ENCODE measurements at regions not wholly inside any gene's neighbourhood (a gene's known extent, or its start where the extent isn't known, plus 50 kb on each side); places are given as distances from the start of the nearest gene placed in this dataset.

- DNase-seq (ENCODE audit: low spot score), result peak; percentile 5
- no peaks in the 10 kb centered on the region for H3K27me3 ChIP-seq
- no peaks in the 10 kb centered on the region for H3K36me3 ChIP-seq (replicated peaks; ENCODE audit: insufficient read depth, low read depth)
- H4K20me1 ChIP-seq (ENCODE audit: insufficient read depth, poor library complexity, severe bottlenecking), result no peaks in the 10 kb centered on the region
- 60% methylated on average over 3 of the region's 3 CpGs for WGBS (ENCODE audit: low lambda C conversion rate, missing lambda C conversion rate)
- no peaks in the 10 kb centered on the region for H3K9me3 ChIP-seq (ENCODE audit: low read depth)
- no peaks in the 10 kb centered on the region for H3K9me2 ChIP-seq (replicated peaks; ENCODE audit: insufficient read depth)
- no peak for TF ChIP-seq EZH2phosphoT487 (IDR thresholded peaks at IDR 0.05; ENCODE audit: low read depth, severe bottlenecking, unreplicated experiment)
- TF ChIP-seq EZH2 (IDR thresholded peaks at IDR 0.05; ENCODE audit: borderline replicate concordance), result no peak
- TF ChIP-seq, protein P1, sequence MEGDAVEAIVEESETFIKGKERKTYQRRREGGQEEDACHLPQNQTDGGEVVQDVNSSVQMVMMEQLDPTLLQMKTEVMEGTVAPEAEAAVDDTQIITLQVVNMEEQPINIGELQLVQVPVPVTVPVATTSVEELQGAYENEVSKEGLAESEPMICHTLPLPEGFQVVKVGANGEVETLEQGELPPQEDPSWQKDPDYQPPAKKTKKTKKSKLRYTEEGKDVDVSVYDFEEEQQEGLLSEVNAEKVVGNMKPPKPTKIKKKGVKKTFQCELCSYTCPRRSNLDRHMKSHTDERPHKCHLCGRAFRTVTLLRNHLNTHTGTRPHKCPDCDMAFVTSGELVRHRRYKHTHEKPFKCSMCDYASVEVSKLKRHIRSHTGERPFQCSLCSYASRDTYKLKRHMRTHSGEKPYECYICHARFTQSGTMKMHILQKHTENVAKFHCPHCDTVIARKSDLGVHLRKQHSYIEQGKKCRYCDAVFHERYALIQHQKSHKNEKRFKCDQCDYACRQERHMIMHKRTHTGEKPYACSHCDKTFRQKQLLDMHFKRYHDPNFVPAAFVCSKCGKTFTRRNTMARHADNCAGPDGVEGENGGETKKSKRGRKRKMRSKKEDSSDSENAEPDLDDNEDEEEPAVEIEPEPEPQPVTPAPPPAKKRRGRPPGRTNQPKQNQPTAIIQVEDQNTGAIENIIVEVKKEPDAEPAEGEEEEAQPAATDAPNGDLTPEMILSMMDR (IDR thresholded peaks at IDR 0.05; ENCODE audit: poor library complexity), result no peak
- H3K27ac ChIP-seq, result no peak overlapping the region
- no peaks in the 10 kb centered on the region for H3K79me2 ChIP-seq
- no peak overlapping the region for H2AFZ ChIP-seq
- H3K4me1 ChIP-seq (ENCODE audit: insufficient read depth), result no peaks in the 10 kb centered on the region
- no peak overlapping the region for H3K4me2 ChIP-seq
- no peak overlapping the region for H3K4me3 ChIP-seq
Measured at GRCh38 chr13:58134012-58134411, 502.5 kb downstream of the PCDH17 start.

- H3K9me2 ChIP-seq (replicated peaks; ENCODE audit: insufficient read depth), result no peaks in the 10 kb centered on the region
- 96% methylated on average over 5 of the region's 5 CpGs for WGBS (ENCODE audit: low lambda C conversion rate, missing lambda C conversion rate)
- H3K27me3 ChIP-seq, result no peaks in the 10 kb centered on the region
- no peaks in the 10 kb centered on the region for H3K79me2 ChIP-seq
- H4K20me1 ChIP-seq (ENCODE audit: insufficient read depth, poor library complexity, severe bottlenecking), result no peaks in the 10 kb centered on the region
- H3K4me3 ChIP-seq, result no peak overlapping the region
- H3K27ac ChIP-seq, result no peak overlapping the region
- H2AFZ ChIP-seq, result no peak overlapping the region
- H3K9me3 ChIP-seq (ENCODE audit: low read depth), result no peaks in the 10 kb centered on the region
- DNase-seq (ENCODE audit: low spot score), result no peak
- no peaks in the 10 kb centered on the region for H3K36me3 ChIP-seq (replicated peaks; ENCODE audit: insufficient read depth, low read depth)
- TF ChIP-seq, protein P1 (IDR thresholded peaks at IDR 0.05; ENCODE audit: poor library complexity), result no peak
- TF ChIP-seq EZH2 (IDR thresholded peaks at IDR 0.05; ENCODE audit: borderline replicate concordance) (no peak), EZH2phosphoT487 (IDR thresholded peaks at IDR 0.05; ENCODE audit: low read depth, severe bottlenecking, unreplicated experiment) (no peak)
- H3K4me2 ChIP-seq, result no peak overlapping the region
- H3K4me1 ChIP-seq (ENCODE audit: insufficient read depth), result no peaks in the 10 kb centered on the region
Measured at GRCh38 chr13:58134525-58134924, 503.0 kb downstream of the PCDH17 start.

GRCh38 chr13:58142952-58143351 lies 511.4 kb downstream of the PCDH17 start:
- Histone ChIP-seq H3K4me1 (ENCODE audit: insufficient read depth) (no peaks in the 10 kb centered on the region), H4K20me1 (ENCODE audit: insufficient read depth, poor library complexity, severe bottlenecking) (no peaks in the 10 kb centered on the region), H3K4me3 (no peak overlapping the region), H3K27ac (no peak overlapping the region), H2AFZ (no peak overlapping the region), H3K9me2 (replicated peaks; ENCODE audit: insufficient read depth) (no peaks in the 10 kb centered on the region), H3K9me3 (ENCODE audit: low read depth) (no peaks in the 10 kb centered on the region), H3K36me3 (replicated peaks; ENCODE audit: insufficient read depth, low read depth) (no peaks in the 10 kb centered on the region), H3K27me3 (no peaks in the 10 kb centered on the region), H3K79me2 (no peaks in the 10 kb centered on the region), H3K4me2 (no peak overlapping the region)
- TF ChIP-seq, protein P1 (IDR thresholded peaks at IDR 0.05; ENCODE audit: poor library complexity), result no peak
- TF ChIP-seq EZH2phosphoT487 (IDR thresholded peaks at IDR 0.05; ENCODE audit: low read depth, severe bottlenecking, unreplicated experiment) (no peak), EZH2 (IDR thresholded peaks at IDR 0.05; ENCODE audit: borderline replicate concordance) (no peak)
- DNase-seq (ENCODE audit: low spot score), result no peak
- 94% methylated on average over 1 of the region's 1 CpG for WGBS (ENCODE audit: low lambda C conversion rate, missing lambda C conversion rate)

DNA sequence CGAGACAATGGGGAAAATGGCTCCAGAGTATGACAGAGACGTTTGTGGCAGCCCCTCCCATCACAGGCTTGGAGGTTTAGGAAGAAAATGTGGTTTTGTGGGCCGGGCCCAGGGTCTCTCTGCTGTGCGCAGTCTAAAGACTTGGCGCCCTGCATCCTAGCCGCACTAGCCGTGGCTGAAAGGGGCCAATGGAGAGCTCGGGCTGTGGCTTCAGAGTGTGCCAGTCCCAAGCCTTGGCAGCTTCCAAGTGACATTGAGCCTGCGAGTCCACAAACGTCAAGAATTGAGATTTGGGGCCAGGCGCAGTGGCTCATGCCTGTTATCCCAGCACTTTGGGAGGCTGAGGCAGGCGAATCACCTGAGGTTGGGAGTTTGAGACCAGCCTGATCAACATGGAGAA lies 513.1 kb downstream of the PCDH17 start:
- H3K27me3 ChIP-seq, result no peaks in the 10 kb centered on the region
- H3K9me2 ChIP-seq (replicated peaks; ENCODE audit: insufficient read depth), result no peaks in the 10 kb centered on the region
- no peak overlapping the region for H3K4me3 ChIP-seq
- no peak for DNase-seq (ENCODE audit: low spot score)
- H2AFZ ChIP-seq, result no peak overlapping the region
- H3K9me3 ChIP-seq (ENCODE audit: low read depth), result no peaks in the 10 kb centered on the region
- H3K36me3 ChIP-seq (replicated peaks; ENCODE audit: insufficient read depth, low read depth), result no peaks in the 10 kb centered on the region
- H3K79me2 ChIP-seq, result no peaks in the 10 kb centered on the region
- TF ChIP-seq, protein P1 (IDR thresholded peaks at IDR 0.05; ENCODE audit: poor library complexity), result no peak
- TF ChIP-seq EZH2phosphoT487 (IDR thresholded peaks at IDR 0.05; ENCODE audit: low read depth, severe bottlenecking, unreplicated experiment) (no peak), EZH2 (IDR thresholded peaks at IDR 0.05; ENCODE audit: borderline replicate concordance) (no peak)
- H3K27ac ChIP-seq, result no peak overlapping the region
- 94% methylated on average over 12 of the region's 12 CpGs for WGBS (ENCODE audit: low lambda C conversion rate, missing lambda C conversion rate)
- H3K4me2 ChIP-seq, result no peak overlapping the region
- no peaks in the 10 kb centered on the region for H4K20me1 ChIP-seq (ENCODE audit: insufficient read depth, poor library complexity, severe bottlenecking)
- H3K4me1 ChIP-seq (ENCODE audit: insufficient read depth), result no peaks in the 10 kb centered on the region

Data from hepatocyte (in vitro differentiated cells).